Activated T-helper 9 cell treated with anti-CD3 and anti-CD28 coated beads, Interleukin-2, amount 50 U/mL, for 16 hours (primary cell): ENCODE measurements at regions not wholly inside any gene's neighbourhood (a gene's known extent, or its start where the extent isn't known, plus 50 kb on each side); places are given as distances from the start of the nearest gene placed in this dataset.

Source experiments
- DNase-seq: peaks from one replicate; pipeline ENCODE4 v3.0.0-alpha.2; 2020; ENCODE audit warnings: low read depth

DNA sequence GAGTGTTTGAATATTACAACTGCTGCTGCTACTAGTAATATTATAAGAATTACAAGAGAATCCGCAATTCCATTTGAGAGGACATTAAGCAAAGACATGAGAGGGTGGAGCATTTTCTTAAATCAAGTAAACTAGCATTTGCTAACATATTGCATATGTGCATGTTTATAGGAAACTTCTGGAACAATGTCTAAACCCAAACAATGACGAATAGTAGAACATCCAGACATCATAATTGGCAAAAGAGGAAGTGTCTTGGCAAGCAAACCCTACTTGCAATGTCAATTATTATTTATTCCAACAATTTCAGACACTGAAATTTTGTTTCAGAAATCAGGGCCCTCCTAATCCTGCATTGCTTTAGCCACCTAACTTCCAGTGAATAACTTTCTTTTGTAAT is 1155.3 kb upstream of the GJE1 start:
- no peak for DNase-seq

DNA sequence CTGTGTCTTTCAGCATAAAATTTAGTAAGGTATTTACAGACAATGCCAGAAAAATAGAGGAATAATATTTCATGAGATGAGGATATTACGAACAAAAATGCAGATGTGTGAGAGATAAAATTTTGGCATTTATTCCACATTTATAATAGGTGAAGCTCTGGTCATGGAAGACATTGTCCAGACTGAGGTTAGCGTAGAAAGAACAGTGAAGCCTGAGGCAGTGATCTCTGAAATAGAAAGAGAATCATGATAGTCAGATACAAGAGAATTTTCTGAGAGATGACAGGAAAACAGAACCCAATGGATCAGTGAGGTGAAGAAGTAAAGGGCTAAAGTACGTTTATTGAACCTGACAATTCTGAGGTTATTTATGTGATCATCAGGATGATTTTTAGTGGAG is 1155.9 kb upstream of the GJE1 start:
- no peak for DNase-seq

DNA sequence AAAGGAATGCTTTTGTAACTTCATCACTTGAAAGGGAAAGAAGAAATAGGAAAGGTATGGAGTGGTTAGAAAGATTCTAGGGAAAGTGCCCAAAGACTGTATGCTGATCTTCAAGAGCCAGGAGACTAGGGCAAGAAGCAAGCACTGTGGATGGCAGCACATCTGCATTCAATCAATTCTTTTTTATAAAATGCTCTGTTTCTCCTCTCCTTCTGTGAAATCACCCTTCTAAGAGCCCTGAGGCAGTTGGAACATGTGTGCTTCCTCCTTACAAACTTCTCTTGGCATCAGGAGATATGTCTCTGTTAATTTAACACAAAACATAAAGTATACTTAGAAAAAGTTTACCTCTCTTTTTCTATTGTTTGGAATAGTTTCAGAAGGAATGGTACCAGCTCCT is 1162.2 kb upstream of the GJE1 start:
- DNase-seq: no peak

DNA sequence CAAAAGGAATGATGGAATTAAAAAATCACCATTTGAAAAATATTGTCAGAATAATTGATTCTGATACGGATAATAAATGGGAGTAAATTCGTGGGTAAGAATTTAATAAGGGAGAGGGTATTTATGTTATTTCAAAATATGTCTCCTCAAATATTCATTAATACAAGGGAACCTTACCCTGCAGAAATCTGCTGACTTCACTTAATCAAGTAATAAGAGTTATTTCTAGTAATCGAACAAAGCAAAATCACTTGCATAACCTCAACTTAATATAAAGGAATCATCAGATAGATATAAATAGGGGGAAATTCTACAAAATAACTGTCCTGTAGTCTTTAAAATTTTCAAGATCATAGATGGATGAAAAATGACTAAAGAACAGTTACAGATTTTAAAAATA is 1164.7 kb upstream of the GJE1 start:
- no peak for DNase-seq

DNA sequence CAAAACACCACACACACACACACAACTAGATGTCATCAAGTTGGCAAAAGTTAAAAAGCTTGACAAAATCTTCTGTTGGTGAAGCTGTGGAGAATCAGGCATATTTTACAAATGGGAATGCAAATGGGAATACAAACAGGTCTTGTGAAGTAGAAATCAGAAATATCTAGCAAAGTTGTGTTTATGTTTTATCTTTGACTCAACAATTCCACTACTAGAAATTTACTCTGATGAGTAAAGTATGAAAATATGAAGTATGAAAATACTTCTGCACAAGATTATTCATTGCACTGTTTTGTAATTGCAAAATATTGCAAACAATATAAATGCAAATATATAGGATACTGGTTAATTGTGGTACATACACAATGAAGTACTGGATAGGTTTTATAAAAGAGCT is 1166.0 kb upstream of the GJE1 start:
- no peak for DNase-seq

GRCh38 chr6:140960566-140960965 is 1172.2 kb upstream of the GJE1 start:
- DNase-seq: no peak

DNA sequence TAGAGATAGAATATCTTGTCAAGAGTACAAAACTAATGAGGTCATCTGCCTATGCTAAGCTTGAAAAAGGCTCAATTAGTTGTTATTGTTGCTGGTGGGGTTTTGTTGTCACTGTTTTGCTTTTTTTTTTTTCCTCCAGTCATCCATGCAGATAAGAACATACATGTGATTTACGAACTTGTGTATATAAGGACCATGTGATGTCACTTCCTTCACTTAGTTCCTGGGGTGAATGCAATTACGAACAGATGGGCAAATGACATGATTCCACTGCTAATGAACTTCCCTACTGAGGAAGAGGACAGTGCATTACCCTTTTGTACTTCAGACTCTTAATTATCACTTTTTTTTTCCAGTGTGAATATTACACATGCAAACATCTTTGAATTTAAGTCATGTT is 1175.3 kb upstream of the GJE1 start:
- DNase-seq: no peak

DNA sequence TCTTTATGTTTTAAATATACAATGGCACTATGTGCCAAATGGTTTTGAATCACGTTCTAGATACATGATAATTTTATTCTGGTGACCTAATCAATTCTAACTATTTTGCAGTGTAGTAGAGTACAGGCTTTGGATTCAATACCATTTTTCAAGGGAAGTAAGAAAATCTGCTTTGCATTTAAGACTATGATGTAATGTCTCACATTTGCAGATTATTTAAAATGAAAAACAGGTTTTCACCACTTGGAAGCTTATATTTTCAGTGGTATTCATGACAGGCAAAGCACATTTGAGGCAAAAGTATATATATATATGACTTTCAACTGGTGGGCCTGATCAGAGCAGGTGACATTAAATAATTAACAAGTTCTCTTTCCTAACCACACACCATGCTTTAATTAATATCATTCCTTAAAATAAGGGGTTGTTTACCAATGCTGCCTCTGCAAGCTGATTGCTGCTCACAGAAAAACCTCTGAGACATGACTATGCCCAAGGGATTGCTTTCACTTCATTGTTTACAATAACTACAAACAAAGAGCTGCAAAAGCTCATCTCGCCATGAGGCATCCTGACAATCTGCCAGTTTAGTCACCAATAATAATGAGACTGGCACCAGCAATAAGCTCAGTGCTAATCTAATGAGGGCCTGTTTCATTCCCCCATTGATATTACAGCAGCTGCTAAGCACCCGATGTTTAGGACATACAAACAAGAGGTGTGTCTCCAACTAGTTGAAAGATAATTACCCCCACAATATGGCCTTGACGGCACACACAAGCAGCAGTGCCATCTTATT is 1176.0 kb upstream of the GJE1 start:
- DNase-seq: no peak

- no peak for DNase-seq
Measured at GRCh38 chr6:140940251-140940925, 1192.3 kb upstream of the GJE1 start.

GRCh38 chr6:140932909-140933308 is 1199.8 kb upstream of the GJE1 start:
- DNase-seq: no peak

DNA sequence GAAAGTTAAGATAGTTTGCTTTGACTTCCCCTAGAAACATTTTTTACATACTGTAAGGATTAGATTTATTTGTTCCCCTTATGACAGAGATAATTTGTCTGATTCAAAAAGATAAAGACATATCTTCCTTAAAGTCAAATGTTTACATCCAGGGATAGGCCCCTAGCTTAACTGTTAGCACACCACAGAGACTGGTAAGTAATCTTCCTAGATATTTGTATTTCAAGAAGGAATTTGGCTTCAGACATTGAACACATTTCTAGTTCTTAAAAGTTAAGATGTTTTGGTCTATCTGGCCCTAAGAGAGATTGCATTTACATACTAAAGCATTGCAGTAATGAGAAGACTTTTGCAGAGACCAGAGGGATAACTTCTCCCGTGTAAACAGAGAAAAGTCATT is 1201.1 kb upstream of the GJE1 start:
- no peak for DNase-seq

DNA sequence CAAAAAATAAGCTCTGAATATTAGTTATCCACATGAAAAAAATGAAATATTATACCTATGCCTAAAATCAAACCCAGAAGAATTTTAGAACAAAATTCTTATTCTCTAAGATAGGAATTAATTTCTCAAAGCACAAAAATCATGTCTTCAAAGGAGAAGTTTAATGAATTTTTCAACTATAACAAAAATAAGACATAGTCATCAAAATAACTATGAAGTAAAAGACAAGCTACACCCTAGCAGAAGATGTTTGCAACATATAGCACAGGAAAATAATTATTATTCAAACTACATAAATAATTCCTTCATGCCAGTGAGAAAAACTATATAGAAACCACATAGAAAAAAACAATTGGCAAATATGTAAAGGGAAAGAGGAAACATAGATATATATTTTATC is 1203.6 kb upstream of the GJE1 start:
- no peak for DNase-seq

GRCh38 chr6:140923048-140923447 is 1209.7 kb upstream of the GJE1 start:
- DNase-seq: no peak

GRCh38 chr6:140921366-140922226 is 1211.1 kb upstream of the GJE1 start:
- no peak for DNase-seq

DNA sequence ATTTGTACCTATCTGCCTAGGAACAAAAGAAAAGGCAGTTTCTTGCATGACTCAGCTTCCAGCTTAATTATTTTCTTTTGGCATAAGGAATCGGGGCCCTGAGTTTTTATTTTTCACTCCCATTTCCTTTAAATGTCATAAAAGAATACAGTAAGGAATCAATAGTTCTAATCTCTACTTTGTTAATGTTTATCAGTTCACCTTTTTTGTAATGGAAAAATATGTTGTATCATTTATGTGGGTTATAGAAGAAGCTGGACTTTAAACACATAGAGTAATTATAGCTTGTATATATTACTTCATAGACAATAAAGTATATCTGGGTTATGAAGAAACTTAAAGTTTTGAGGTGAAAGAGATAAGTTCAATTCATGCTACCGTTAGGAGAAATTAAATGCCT is 1214.8 kb upstream of the GJE1 start:
- DNase-seq: no peak

GRCh38 chr6:140915551-140915950 is 1217.2 kb upstream of the GJE1 start:
- DNase-seq: no peak

DNA sequence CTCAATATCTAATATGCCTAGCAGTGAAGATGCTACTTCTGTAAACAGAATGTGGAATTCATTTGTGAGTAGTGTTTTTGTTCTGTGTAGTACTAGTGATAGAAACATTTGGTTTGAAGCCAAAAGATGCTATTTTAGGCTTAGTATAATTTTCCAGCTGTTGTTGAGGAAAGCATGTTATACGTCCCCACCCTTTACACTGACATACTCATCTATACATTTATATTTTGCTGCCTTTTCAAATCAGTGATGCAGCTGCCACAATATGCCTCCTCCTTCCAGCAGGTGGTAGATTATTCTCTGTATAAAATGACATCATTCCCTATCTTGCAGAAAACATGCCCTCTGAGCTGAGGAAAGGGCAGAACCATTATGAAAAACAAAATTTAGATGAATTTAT is 1217.6 kb upstream of the GJE1 start:
- no peak for DNase-seq

DNA sequence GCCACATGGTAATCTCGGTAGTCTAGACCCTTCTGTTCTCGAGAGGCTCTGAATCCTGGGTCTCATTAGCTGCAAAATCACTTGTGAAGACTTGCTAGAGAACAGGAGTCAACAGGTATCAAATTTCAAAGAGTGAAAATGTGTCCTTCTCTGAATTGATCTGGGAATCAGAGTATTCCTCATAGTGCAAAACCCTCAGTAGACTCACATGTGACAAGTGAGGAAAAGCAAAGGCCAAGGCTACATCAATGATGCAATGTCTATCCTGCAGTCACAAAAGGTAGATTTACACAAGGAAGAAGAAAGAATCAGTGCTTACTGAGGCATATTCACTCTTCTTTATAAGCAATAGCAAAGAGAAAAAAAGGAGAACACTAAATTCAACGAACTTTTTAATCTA is 1220.0 kb upstream of the GJE1 start:
- no peak for DNase-seq

GRCh38 chr6:140909625-140910024 is 1223.1 kb upstream of the GJE1 start:
- DNase-seq: no peak

DNA sequence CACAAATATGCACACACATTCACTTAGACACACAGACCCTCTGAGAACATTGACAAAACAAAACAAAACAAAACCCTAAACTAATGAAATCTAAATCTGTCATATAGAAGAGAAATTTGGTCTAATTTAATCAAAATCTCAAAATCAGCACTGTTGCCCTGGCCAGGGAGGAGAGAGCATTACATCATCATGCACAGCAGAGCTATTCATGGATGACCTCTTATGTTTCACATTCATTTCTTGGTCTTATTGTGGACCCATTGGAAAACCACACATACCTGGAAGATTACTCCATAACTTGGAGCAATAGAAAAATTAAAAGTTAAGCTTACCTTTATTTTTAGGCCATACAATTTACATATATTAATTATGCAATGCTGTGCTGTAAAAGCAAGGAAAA is 1223.6 kb upstream of the GJE1 start:
- DNase-seq: no peak

DNA sequence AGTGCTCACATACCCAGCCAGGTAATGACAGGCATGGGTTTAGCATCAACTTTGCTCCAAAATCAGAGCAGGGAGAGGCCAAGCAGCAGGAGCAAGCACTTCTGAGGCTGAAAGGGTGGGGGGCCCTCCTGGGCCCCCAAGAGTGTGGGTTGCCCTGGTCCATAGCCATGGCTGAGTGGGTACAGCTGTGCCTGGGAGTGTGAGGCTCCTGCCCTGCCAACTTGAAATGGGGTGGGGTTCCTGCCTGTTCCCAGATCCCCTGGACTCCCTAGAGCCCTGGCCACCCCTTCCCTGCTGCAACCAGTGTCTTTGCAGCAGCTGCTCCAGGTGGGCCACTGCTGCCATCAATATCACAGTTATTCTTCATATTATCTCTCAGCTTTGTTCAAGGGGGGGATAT is 1224.2 kb upstream of the GJE1 start:
- DNase-seq: no peak

DNA sequence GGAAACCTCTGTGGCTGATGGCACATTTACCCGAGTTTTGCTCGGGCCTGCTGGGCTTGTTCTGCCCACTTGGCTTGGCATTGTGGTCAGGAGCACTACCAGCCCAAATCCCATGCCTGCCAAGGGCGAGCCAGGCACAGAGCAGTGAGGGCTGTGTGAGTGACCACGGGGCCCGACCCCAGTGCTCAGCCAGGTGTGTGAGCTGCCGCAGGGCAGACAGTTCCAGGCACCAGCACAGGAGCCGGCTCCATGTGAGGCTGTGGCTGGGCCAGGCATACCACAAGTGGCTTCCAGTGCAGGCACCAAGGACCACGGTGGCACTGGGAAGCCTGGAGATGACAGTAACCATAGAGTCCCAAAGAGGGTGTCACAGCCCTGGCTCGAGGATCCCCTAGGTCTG is 1225.5 kb upstream of the GJE1 start:
- no peak for DNase-seq

GRCh38 chr6:140905724-140906123 is 1227.0 kb upstream of the GJE1 start:
- DNase-seq: no peak
